GM12891 (cell line): ENCODE measurements at regions not wholly inside any gene's neighbourhood (a gene's known extent, or its start where the extent isn't known, plus 50 kb on each side); places are given as distances from the start of the nearest gene placed in this dataset.

Source experiments
- POLR2A ChIP-seq: IDR thresholded peaks from 2 replicates; pipeline ENCODE4 v1.6.1; 2011; ENCODE audit warnings: low read depth, low read length, control low read depth
- POLR2AphosphoS5 ChIP-seq: IDR thresholded peaks from 2 replicates; pipeline ENCODE4 v1.6.1; 2011; ENCODE audit warnings: low read depth, low read length, control low read depth
- TAF1 ChIP-seq: IDR thresholded peaks from 2 replicates; pipeline ENCODE4 v1.6.1; 2011; ENCODE audit warnings: low read depth, low read length, control low read depth

GRCh38 chr16:51884773-51885172, 662.2 kb downstream of the TOX3 start:
- TF ChIP-seq TAF1 = no peak
- no peak for TF ChIP-seq POLR2A
- TF ChIP-seq POLR2AphosphoS5 = no peak
